HEK293 (cell line): ENCODE measurements at regions not wholly inside any gene's neighbourhood (a gene's known extent, or its start where the extent isn't known, plus 50 kb on each side); places are given as distances from the start of the nearest gene placed in this dataset.

Experiments used
- CTCF ChIA-PET: fragments of 350-600 bp; formaldehyde crosslinking; extraction: SDS; loops from one replicate; lab custom pipeline; 2021; ENCODE audit warnings: antibody characterized with exemption; lab: Yijun Ruan, JAX
- POLR2A ChIA-PET: fragments of 300-600 bp; formaldehyde crosslinking; extraction: SDS; loops from one replicate; lab custom pipeline; 2020; ENCODE audit warnings: antibody characterized with exemption, inconsistent platforms; lab: Yijun Ruan, JAX
- H3K27ac ChIP-seq: fragments of 200-500 bp; sonication (Bioruptor generic); 2 replicates; pipeline ENCODE4 v1.5.1; 2014; ENCODE audit warnings: low read depth, low read length, control low read depth, inconsistent platforms; ENCODE audit errors: extremely low read depth
- H3K36me3 ChIP-seq, 2 experiments: fragments of 200-500 bp in 1 of 2; sonication (Bioruptor generic) in 1 of 2; 1 replicate in 1 of 2; 2 replicates in 1 of 2; pipeline ENCODE4 v1.5.1; 2014 to 2017; ENCODE audit warnings: inconsistent platforms in 2 of 2, low read length in 2 of 2; ENCODE audit not compliant: control insufficient read depth in 2 of 2, insufficient read depth in 1 of 2
- H3K4me1 ChIP-seq: fragments of 200-500 bp; sonication (Bioruptor generic); 2 replicates; pipeline ENCODE4 v1.5.1; 2014; ENCODE audit warnings: mild to moderate bottlenecking, low read length, inconsistent platforms; ENCODE audit not compliant: control insufficient read depth, insufficient read depth
- H3K4me3 ChIP-seq: 2 replicates; pipeline ENCODE4 v1.5.1; 2011; ENCODE audit warnings: low read depth, mild to moderate bottlenecking, control low read depth, low read length, moderate library complexity
- H3K9me3 ChIP-seq: fragments of 200-500 bp; sonication (Bioruptor generic); 2 replicates; pipeline ENCODE4 v1.5.1; 2014; ENCODE audit warnings: low read depth, low read length, inconsistent platforms; ENCODE audit not compliant: control insufficient read depth, insufficient read depth
- GFI1B ChIP-seq: fragments of 450-650 bp; formaldehyde crosslinking; IDR thresholded peaks from 2 replicates; pipeline ENCODE4 v1.5.1; 2016; ENCODE audit warnings: missing biosample characterization, missing genetic modification characterization
- MYNN ChIP-seq: fragments of 450-650 bp; formaldehyde crosslinking; IDR thresholded peaks from 2 replicates; pipeline ENCODE4 v1.5.1; 2016; ENCODE audit warnings: missing biosample characterization, missing genetic modification characterization, borderline replicate concordance
- MZF1 ChIP-seq: fragments of 450-650 bp; formaldehyde crosslinking; IDR thresholded peaks from 2 replicates; pipeline ENCODE4 v1.5.1; 2017; ENCODE audit warnings: missing biosample characterization, missing genetic modification characterization, borderline replicate concordance
- ZBTB7A ChIP-seq: fragments of 450-650 bp; formaldehyde crosslinking; IDR thresholded peaks from 2 replicates; pipeline ENCODE4 v1.5.1; 2016; ENCODE audit warnings: low read depth, missing biosample characterization, missing genetic modification characterization
- ZFP41 ChIP-seq: fragments of 450-650 bp; formaldehyde crosslinking; IDR thresholded peaks from 2 replicates; pipeline ENCODE4 v1.5.1; 2016; ENCODE audit warnings: missing biosample characterization, missing genetic modification characterization, borderline replicate concordance
- ZNF112 ChIP-seq: fragments of 450-650 bp; formaldehyde crosslinking; IDR thresholded peaks from 2 replicates; pipeline ENCODE4 v1.5.0; 2017; ENCODE audit warnings: missing biosample characterization, missing genetic modification characterization
- ZNF140 ChIP-seq: fragments of 450-650 bp; formaldehyde crosslinking; IDR thresholded peaks from 2 replicates; pipeline ENCODE4 v1.5.1; 2016; ENCODE audit warnings: missing biosample characterization, missing genetic modification characterization
- ZNF292 ChIP-seq: fragments of 450-650 bp; formaldehyde crosslinking; IDR thresholded peaks from 2 replicates; pipeline ENCODE4 v1.5.1; 2016; ENCODE audit warnings: low read depth, missing biosample characterization, missing genetic modification characterization, borderline replicate concordance
- ZNF350 ChIP-seq: fragments of 450-650 bp; formaldehyde crosslinking; IDR thresholded peaks from 2 replicates; pipeline ENCODE4 v1.5.0; 2017; ENCODE audit warnings: missing biosample characterization, mild to moderate bottlenecking, missing genetic modification characterization
- ZNF473 ChIP-seq: fragments of 450-650 bp; formaldehyde crosslinking; IDR thresholded peaks from 2 replicates; pipeline ENCODE4 v1.5.1; 2017; ENCODE audit warnings: missing biosample characterization, missing genetic modification characterization
- ZNF48 ChIP-seq: fragments of 450-650 bp; formaldehyde crosslinking; IDR thresholded peaks from 2 replicates; pipeline ENCODE4 v1.5.1; 2016; ENCODE audit warnings: missing biosample characterization, missing genetic modification characterization
- ZNF521 ChIP-seq: fragments of 450-650 bp; formaldehyde crosslinking; IDR thresholded peaks from 2 replicates; pipeline ENCODE4 v1.5.1; 2017; ENCODE audit warnings: missing biosample characterization, mild to moderate bottlenecking, missing genetic modification characterization
- ZNF548 ChIP-seq: fragments of 450-650 bp; formaldehyde crosslinking; IDR thresholded peaks from 2 replicates; pipeline ENCODE4 v1.5.1; 2016; ENCODE audit warnings: missing biosample characterization, missing genetic modification characterization
- ZNF558 ChIP-seq: fragments of 450-650 bp; formaldehyde crosslinking; IDR thresholded peaks from 2 replicates; pipeline ENCODE4 v1.5.1; 2016; ENCODE audit warnings: missing biosample characterization, missing genetic modification characterization
- ZNF629 ChIP-seq: fragments of 450-650 bp; formaldehyde crosslinking; IDR thresholded peaks from 2 replicates; pipeline ENCODE4 v1.5.1; 2017; ENCODE audit warnings: missing biosample characterization, missing genetic modification characterization
- ZNF768 ChIP-seq: fragments of 450-650 bp; formaldehyde crosslinking; IDR thresholded peaks from 2 replicates; pipeline ENCODE4 v1.5.1; 2018; ENCODE audit warnings: missing biosample characterization, mild to moderate bottlenecking, missing genetic modification characterization
- TF ChIP-seq, protein P1 (sequence below): fragments of 450-650 bp; formaldehyde crosslinking; IDR thresholded peaks from 2 replicates; pipeline ENCODE4 v1.5.1; 2016; ENCODE audit warnings: missing biosample characterization, missing genetic modification characterization
- TF ChIP-seq, protein P2 (sequence below): fragments of 450-650 bp; formaldehyde crosslinking; IDR thresholded peaks from 2 replicates; pipeline ENCODE4 v1.5.1; 2017; ENCODE audit warnings: missing biosample characterization, mild to moderate bottlenecking, missing genetic modification characterization, moderate library complexity
- TF ChIP-seq, protein P3 (sequence below): fragments of 450-650 bp; formaldehyde crosslinking; optimal IDR thresholded peaks from 2 replicates; pipeline ENCODE3; 2016; ENCODE audit warnings: missing biosample characterization, mild to moderate bottlenecking, missing genetic modification characterization
- TF ChIP-seq, protein P4 (sequence below): fragments of 450-650 bp; formaldehyde crosslinking; IDR thresholded peaks from 2 replicates; pipeline ENCODE4 v1.5.1; 2016; ENCODE audit warnings: missing biosample characterization, missing genetic modification characterization, low read depth
- TF ChIP-seq, protein P5 (sequence below): fragments of 450-650 bp; formaldehyde crosslinking; IDR thresholded peaks from 2 replicates; pipeline ENCODE4 v1.5.1; 2017; ENCODE audit warnings: missing biosample characterization, missing genetic modification characterization
- TF ChIP-seq, protein P6 (sequence below): fragments of 450-650 bp; formaldehyde crosslinking; IDR thresholded peaks from 2 replicates; pipeline ENCODE4 v1.5.1; 2016; ENCODE audit warnings: missing biosample characterization, missing genetic modification characterization

DNA sequence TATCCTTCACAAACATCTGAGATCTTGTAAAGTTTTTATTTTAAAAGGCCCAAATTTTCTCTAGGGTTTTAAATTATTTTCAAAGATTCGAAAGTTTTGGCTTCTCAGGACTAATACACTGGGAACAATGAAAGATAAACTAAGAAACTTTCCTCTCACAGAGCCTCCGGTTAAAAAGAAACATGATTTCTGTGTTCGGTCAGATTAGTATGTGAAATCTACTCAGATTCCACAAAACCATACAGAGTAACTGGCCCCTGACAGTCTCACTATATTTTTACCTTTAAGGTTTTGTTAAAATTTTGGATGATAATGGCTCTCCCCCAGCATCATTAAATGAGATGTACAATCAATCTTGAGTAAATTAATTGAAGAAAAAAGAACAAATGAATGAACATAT, 471.0 kb downstream of the COL12A1 start (continued):
- TF ChIP-seq ZNF548 (tag by site-specific recombination) = no peak

DNA sequence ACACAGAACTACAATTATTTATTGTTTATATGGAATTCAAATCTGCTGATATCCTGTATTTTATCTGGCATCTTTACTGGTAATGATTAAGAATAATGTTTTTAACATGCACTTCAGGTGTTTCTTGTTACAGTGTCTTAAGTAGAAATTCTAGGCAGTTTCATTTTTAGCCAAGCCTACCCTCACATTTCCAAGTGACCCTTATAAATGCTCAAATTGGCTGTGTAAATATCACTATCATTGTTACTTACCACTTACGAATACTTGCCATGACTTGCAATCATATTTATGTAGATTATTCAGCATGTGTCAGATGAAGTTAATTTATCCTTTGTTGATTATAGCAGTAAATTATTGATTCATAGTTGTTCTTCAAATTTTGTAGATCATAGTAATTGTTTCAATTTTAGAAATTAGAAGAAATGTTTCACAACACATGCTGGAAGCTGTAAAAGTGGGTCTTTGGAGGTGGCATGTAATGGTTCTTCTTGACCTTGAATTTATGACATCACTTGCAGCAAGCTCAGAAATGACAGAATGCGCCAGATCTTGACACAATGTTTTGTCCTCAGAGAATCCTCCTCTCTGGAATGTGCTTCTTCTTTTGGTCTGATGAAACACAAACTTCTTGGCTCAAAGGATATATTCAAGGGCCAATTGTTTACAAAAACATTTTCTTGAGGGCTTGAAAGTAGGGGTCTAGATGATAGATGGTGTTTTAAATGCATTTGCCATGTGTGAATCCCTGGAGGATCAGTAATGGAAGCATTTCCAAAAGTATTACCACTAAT, 471.8 kb downstream of the COL12A1 start:
- Histone ChIP-seq H3K27ac (no peak overlapping the region), H3K9me3 (no peaks in the 10 kb centered on the region), H3K4me1 (no peaks in the 10 kb centered on the region), H3K36me3 (no peaks in the 10 kb centered on the region), H3K4me3 (no peak overlapping the region)
- ChIA-PET CTCF (no interaction called here), POLR2A (no interaction called here)
- TF ChIP-seq ZNF292 (tag by site-specific recombination) = no peak
- TF ChIP-seq ZNF521 (tag by site-specific recombination) = no peak
- TF ChIP-seq, protein P1, sequence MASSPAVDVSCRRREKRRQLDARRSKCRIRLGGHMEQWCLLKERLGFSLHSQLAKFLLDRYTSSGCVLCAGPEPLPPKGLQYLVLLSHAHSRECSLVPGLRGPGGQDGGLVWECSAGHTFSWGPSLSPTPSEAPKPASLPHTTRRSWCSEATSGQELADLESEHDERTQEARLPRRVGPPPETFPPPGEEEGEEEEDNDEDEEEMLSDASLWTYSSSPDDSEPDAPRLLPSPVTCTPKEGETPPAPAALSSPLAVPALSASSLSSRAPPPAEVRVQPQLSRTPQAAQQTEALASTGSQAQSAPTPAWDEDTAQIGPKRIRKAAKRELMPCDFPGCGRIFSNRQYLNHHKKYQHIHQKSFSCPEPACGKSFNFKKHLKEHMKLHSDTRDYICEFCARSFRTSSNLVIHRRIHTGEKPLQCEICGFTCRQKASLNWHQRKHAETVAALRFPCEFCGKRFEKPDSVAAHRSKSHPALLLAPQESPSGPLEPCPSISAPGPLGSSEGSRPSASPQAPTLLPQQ (tag by site-specific recombination) = no peak
- TF ChIP-seq ZNF768 = no peak
- TF ChIP-seq GFI1B = no peak
- no peak for TF ChIP-seq ZBTB7A
- TF ChIP-seq ZNF350 (tag by site-specific recombination) = no peak
- TF ChIP-seq, protein P2, sequence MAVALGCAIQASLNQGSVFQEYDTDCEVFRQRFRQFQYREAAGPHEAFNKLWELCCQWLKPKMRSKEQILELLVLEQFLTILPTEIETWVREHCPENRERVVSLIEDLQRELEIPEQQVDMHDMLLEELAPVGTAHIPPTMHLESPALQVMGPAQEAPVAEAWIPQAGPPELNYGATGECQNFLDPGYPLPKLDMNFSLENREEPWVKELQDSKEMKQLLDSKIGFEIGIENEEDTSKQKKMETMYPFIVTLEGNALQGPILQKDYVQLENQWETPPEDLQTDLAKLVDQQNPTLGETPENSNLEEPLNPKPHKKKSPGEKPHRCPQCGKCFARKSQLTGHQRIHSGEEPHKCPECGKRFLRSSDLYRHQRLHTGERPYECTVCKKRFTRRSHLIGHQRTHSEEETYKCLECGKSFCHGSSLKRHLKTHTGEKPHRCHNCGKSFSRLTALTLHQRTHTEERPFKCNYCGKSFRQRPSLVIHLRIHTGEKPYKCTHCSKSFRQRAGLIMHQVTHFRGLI (tag by site-specific recombination) = no peak
- no peak for TF ChIP-seq ZNF558 (tag by site-specific recombination)
- no peak for TF ChIP-seq ZFP41 (tag by site-specific recombination)
- TF ChIP-seq, protein P3, sequence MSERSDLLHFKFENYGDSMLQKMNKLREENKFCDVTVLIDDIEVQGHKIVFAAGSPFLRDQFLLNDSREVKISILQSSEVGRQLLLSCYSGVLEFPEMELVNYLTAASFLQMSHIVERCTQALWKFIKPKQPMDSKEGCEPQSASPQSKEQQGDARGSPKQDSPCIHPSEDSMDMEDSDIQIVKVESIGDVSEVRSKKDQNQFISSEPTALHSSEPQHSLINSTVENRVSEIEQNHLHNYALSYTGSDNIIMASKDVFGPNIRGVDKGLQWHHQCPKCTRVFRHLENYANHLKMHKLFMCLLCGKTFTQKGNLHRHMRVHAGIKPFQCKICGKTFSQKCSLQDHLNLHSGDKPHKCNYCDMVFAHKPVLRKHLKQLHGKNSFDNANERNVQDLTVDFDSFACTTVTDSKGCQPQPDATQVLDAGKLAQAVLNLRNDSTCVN (tag by site-specific recombination) = no peak

DNA sequence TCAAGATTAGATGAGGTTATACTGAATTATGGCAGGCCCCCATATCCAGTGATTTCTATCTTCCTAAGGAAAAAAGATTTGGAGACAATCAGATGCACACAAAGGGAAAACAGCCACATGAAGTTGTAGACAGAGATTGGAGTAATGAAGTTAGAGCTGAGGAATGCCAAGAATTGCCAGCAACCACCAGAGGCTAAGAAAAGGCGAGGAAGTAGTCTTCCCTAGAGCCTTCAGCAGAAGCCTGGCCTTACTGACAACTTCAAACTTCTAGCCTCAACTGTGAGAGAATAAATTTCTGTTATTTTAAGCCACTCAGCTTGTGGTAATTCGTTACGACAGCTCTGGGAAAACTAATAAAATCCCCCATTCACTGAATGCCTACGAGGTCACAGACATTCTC, 473.9 kb downstream of the COL12A1 start:
- CTCF ChIA-PET = no interaction called here
- no peak overlapping the region for H3K27ac ChIP-seq
- H3K4me3 ChIP-seq = no peak overlapping the region
- no peaks in the 10 kb centered on the region for H3K9me3 ChIP-seq
- POLR2A ChIA-PET = no interaction called here
- no peaks in the 10 kb centered on the region for H3K4me1 ChIP-seq
- no peaks in the 10 kb centered on the region for H3K36me3 ChIP-seq
- TF ChIP-seq ZNF473 (tag by site-specific recombination) = no peak
- TF ChIP-seq MZF1 (tag by site-specific recombination) = no peak
- TF ChIP-seq, protein P4, sequence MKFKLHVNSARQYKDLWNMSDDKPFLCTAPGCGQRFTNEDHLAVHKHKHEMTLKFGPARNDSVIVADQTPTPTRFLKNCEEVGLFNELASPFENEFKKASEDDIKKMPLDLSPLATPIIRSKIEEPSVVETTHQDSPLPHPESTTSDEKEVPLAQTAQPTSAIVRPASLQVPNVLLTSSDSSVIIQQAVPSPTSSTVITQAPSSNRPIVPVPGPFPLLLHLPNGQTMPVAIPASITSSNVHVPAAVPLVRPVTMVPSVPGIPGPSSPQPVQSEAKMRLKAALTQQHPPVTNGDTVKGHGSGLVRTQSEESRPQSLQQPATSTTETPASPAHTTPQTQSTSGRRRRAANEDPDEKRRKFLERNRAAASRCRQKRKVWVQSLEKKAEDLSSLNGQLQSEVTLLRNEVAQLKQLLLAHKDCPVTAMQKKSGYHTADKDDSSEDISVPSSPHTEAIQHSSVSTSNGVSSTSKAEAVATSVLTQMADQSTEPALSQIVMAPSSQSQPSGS = no peak
- no peak for TF ChIP-seq MYNN (tag by site-specific recombination)
- TF ChIP-seq, protein P5, sequence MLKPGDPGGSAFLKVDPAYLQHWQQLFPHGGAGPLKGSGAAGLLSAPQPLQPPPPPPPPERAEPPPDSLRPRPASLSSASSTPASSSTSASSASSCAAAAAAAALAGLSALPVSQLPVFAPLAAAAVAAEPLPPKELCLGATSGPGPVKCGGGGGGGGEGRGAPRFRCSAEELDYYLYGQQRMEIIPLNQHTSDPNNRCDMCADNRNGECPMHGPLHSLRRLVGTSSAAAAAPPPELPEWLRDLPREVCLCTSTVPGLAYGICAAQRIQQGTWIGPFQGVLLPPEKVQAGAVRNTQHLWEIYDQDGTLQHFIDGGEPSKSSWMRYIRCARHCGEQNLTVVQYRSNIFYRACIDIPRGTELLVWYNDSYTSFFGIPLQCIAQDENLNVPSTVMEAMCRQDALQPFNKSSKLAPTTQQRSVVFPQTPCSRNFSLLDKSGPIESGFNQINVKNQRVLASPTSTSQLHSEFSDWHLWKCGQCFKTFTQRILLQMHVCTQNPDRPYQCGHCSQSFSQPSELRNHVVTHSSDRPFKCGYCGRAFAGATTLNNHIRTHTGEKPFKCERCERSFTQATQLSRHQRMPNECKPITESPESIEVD (tag by site-specific recombination) = no peak
- TF ChIP-seq ZNF629 (tag by site-specific recombination) = no peak
- no peak for TF ChIP-seq ZNF140 (tag by site-specific recombination)
- TF ChIP-seq ZNF112 = no peak
- TF ChIP-seq ZNF48 (tag by site-specific recombination) = no peak
- TF ChIP-seq, protein P6, sequence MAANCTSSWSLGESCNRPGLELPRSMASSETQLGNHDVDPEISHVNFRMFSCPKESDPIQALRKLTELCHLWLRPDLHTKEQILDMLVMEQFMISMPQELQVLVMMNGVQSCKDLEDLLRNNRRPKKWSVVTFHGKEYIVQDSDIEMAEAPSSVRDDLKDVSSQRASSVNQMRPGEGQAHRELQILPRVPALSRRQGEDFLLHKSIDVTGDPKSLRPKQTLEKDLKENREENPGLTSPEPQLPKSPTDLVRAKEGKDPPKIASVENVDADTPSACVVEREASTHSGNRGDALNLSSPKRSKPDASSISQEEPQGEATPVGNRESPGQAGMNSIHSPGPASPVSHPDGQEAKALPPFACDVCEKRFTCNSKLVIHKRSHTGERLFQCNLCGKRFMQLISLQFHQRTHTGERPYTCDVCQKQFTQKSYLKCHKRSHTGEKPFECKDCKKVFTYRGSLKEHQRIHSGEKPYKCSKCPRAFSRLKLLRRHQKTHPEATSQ (tag by site-specific recombination) = no peak
